DMS 273 (cell line): ENCODE measurements at regions not wholly inside any gene's neighbourhood (a gene's known extent, or its start where the extent isn't known, plus 50 kb on each side); places are given as distances from the start of the nearest gene placed in this dataset.

ENCODE experiments used
- DNase-seq: peaks from one replicate; lab custom pipeline; 2025; ENCODE audit not compliant: unreplicated experiment; lab: John Stamatoyannopoulos, UW

GRCh38 chr10:60572511-60573194 lies 183.0 kb upstream of the ANK3 start:
- peak; percentile 51 for DNase-seq

GRCh38 chr10:60570896-60571295 lies 181.2 kb upstream of the ANK3 start:
- no peak for DNase-seq

GRCh38 chr10:60570272-60570865 lies 180.7 kb upstream of the ANK3 start:
- DNase-seq = no peak

GRCh38 chr10:60569681-60570080 lies 180.0 kb upstream of the ANK3 start:
- no peak for DNase-seq

- no peak for DNase-seq
Observed at GRCh38 chr10:60566096-60566495, 176.4 kb upstream of the ANK3 start.

DNA sequence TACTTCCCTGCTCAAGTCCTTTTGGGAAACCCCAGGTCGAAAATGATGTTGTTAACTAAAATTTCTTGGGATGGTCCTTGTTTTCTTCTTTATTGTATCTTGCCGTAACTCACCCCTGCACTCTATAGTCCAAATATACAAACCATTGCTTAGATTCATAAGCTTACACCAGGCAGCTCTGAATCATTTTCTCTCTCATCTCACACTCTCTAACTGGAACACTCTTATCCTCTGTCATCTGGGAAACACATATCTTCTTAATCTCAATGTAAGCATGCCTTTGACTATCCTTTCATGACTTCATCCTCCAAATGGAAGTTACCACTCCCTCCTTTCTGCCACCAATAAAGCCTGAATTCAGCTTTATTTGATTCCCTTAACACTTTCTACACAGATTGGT lies 175.8 kb upstream of the ANK3 start:
- no peak for DNase-seq

DNA sequence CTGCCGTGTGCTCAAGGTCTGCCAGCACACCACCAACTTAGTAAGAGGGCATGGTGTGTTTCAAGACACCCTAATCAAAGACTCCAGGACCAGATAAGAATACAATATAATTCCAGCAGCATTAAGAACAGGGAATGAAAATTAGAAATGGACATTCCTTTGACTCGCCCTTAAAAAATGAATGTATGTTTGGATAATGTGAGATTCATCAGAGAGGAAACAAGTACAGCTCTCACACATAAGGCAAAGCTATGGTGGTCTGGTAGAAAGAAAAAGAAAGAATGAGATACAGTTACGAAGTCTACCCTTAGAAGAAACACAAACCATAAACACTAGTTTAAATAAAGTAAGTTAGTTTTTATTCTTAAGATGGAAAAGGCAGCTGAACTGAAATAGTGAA lies 174.8 kb upstream of the ANK3 start:
- no peak for DNase-seq

DNA sequence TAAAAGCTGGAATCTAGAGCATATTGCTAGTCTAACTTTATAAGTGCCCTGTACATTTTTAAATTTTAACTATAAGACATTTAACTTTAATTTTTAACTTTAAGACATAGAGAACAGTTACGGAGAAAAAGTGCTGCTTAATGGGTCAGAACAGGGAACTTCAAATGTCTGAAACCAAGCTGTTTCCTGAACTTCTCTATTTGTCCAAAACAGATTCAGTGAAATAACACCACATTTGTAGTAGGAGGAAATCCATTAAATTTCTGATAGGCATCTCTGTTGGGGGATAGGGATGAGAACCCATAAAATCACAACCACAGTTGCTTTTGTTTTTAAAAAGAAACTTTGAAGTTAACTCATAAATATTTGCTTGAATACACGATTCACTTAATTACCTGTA lies 170.8 kb upstream of the ANK3 start:
- no peak for DNase-seq

- DNase-seq = no peak
Observed at GRCh38 chr10:60555700-60556099, 166.0 kb upstream of the ANK3 start.

DNA sequence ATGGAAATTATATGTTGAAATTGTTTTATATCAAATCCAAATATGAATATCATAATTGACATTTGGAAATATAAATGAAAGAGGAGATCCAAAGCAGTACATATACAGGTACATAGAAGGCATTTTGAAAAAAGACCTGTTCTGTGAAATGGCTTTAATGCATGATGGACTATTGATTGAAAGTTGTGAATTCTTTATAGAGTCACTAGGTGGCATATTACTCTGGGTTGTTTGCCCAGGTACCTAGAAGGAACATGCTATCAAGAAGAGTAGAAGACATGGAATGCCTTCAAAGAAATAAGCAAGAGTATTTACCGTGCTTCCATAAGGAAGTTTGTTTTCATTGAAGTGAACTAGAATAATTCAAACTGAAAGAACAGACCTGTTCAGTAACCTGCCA lies 160.0 kb upstream of the ANK3 start:
- peak; percentile 48 for DNase-seq

DNA sequence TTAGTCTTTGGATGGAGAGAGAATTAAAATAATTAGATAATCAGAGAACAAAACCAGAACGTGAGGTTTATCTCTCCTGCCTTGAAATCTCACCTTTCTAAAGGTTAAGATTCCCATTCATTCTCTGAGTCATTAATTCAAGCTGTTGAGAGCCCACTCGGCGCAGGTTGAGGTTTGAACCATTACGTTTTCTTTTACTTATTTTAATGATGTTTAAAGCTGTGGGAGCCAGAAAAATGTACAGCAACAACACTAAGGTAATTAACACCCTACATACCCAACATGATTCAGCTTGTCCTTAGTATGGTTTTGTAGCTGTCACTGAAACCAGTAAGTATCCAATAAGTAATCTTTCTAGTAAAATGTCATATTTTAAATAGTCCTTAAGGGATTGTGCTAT lies 153.0 kb upstream of the ANK3 start:
- no peak for DNase-seq

DNA sequence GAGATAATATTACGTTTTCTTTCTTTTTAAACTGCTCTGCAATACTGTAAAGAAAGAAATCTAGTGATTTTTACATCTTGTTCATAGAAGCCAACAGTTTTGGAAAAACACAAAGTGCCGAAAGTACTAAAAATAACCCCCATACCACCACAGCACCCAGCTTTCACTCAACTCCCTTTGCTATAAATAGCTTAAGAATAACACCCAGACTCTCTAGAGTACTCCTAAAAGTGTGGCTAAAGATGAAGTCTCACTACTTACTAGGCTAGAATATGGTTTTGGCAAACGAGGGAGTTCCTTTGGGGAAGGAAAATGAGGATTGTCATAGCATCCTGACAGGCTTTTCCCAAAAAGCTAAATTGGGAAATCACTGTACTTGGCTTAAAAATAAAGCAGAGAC lies 151.8 kb upstream of the ANK3 start:
- DNase-seq = no peak

- no peak for DNase-seq
Observed at GRCh38 chr10:60537697-60538096, 148.0 kb upstream of the ANK3 start.

- DNase-seq = no peak
Observed at GRCh38 chr10:60536529-60537114, 146.9 kb upstream of the ANK3 start.

- DNase-seq = no peak
Observed at GRCh38 chr10:60535427-60535826, 145.8 kb upstream of the ANK3 start.

- DNase-seq = no peak
Observed at GRCh38 chr10:60534761-60535389, 145.2 kb upstream of the ANK3 start.

GRCh38 chr10:60532696-60533468 lies 143.2 kb upstream of the ANK3 start:
- no peak for DNase-seq

DNA sequence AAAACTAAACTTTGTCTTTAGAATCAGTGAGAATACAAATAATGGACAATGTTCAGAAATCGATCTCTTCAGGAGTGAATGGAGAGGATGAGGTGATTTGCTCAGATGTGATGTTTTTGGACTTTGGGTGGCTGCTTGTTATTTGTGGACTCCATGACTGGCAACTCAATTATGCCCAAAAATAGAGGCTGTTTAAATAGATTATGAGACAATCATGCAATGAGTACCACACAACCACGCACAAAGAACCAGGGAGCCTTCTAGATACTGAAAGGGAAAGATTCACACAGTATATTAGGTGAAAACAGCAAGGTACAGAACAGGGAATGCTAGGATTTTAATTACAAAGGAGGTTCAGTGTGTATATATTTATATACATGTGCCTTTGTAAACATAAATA lies 141.3 kb upstream of the ANK3 start:
- DNase-seq = no peak

GRCh38 chr10:60527676-60528075 lies 138.0 kb upstream of the ANK3 start:
- no peak for DNase-seq

DNA sequence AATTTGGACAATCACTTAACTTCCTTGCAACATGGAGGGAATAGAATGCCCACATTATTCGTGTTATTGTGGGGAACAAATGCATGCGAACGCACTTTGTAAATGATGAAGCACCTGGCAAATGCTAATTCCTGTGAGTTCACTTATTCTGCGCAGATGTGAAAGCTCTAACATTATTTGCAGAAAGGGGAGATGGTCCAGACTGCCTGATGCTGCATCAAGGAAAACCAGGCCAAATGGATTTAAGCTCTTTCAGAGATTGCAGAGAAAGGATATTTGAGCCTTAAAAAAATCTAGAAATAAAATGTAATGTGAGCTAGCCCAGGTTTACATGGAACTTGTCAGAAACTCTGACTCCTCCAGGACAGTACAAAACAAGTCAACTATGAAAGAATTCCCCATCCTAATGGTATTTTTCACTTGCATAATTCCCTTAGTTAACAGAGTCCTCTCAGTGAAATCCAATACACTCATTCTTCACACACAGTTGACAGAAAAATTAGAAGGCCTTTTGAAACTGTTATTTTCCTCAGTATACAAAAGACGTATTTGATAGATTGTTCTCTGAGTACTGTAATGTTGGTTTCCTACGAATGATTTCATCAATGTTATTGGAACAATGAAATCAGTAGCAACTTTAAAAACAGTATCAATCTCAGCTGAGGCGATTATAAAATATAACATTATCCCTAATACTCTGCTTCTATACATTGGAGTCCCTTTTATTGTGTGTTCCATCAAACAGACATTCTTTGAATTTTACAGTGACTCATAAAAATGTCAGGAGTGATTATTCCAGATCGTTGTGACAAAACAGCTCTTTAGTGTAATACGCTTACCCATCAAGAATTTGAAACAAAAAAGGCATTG lies 136.3 kb upstream of the ANK3 start:
- no peak for DNase-seq

DNA sequence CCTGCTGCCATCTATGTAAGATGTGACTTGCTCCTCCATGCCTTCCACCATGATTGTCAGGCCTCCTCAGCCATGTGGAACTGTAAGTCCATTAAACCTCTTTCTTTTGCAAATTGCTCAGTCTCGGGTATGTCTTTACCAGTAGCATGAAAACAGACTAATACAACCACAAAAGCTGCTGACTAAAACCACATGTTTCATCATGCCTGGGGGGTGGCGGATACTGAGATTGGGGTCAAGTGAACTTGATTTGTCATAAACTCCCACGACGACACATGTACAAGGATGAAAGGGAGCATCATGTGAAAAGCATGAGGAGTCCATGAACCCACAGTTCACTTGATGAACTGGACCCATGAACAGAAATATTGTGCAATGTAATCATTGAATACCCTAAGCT lies 134.9 kb upstream of the ANK3 start:
- no peak for DNase-seq
